ENCODE measurements at regions not wholly inside any gene's neighbourhood (a gene's known extent, or its start where the extent isn't known, plus 50 kb on each side); places are given as distances from the start of the nearest gene placed in this dataset.

- DNase-seq: no peak
Measured at GRCh38 chr2:166634706-166635105, 140.7 kb upstream of the SCN7A start.

- DNase-seq: no peak
Measured at GRCh38 chr2:166632616-166633015, 138.6 kb upstream of the SCN7A start.

- DNase-seq: no peak
Measured at GRCh38 chr2:166628478-166629136, 134.6 kb upstream of the SCN7A start.

- DNase-seq: no peak
Measured at GRCh38 chr2:166627893-166628292, 133.8 kb upstream of the SCN7A start.

GRCh38 chr2:166625670-166626069 is 131.6 kb upstream of the SCN7A start:
- no peak for DNase-seq

GRCh38 chr2:166614503-166614902 is 120.5 kb upstream of the SCN7A start:
- peak; percentile 59 for DNase-seq

GRCh38 chr2:166614029-166614428 is 120.0 kb upstream of the SCN7A start:
- DNase-seq: no peak

GRCh38 chr2:166613226-166613625 is 119.2 kb upstream of the SCN7A start:
- DNase-seq: no peak

GRCh38 chr2:166612214-166612613 is 118.2 kb upstream of the SCN7A start:
- DNase-seq: no peak

GRCh38 chr2:166610913-166611305 is 116.9 kb upstream of the SCN7A start:
- DNase-seq: no peak

- DNase-seq: no peak
Measured at GRCh38 chr2:166610180-166610912, 116.3 kb upstream of the SCN7A start.

GRCh38 chr2:166609183-166609959 is 115.3 kb upstream of the SCN7A start:
- peak; percentile 52 for DNase-seq

GRCh38 chr2:166607880-166608279 is 113.8 kb upstream of the SCN7A start:
- DNase-seq: no peak

GRCh38 chr2:166593403-166593802 is 99.4 kb upstream of the SCN7A start:
- no peak for DNase-seq

- no peak for DNase-seq
Measured at GRCh38 chr2:166592750-166593149, 98.7 kb upstream of the SCN7A start.

- DNase-seq: no peak
Measured at GRCh38 chr2:166591226-166591625, 97.2 kb upstream of the SCN7A start.

GRCh38 chr2:166573391-166573790 is 79.3 kb upstream of the SCN7A start:
- no peak for DNase-seq

GRCh38 chr2:166572937-166573336 is 78.9 kb upstream of the SCN7A start:
- DNase-seq: no peak

- no peak for DNase-seq
Measured at GRCh38 chr2:166568409-166568808, 74.4 kb upstream of the SCN7A start.

GRCh38 chr2:166565501-166565900 is 71.5 kb upstream of the SCN7A start:
- no peak for DNase-seq

GRCh38 chr2:166563894-166564293 is 69.8 kb upstream of the SCN7A start:
- no peak for DNase-seq

GRCh38 chr2:166560022-166560421 is 66.0 kb upstream of the SCN7A start:
- DNase-seq: no peak

GRCh38 chr2:166550923-166551322 is 56.9 kb upstream of the SCN7A start:
- no peak for DNase-seq

- no peak for DNase-seq
Measured at GRCh38 chr2:166545473-166545872, 51.4 kb upstream of the SCN7A start.

Measured in NCI-H146 (cell line).